ENCODE measurements at regions not wholly inside any gene's neighbourhood (a gene's known extent, or its start where the extent isn't known, plus 50 kb on each side); places are given as distances from the start of the nearest gene placed in this dataset.

DNA sequence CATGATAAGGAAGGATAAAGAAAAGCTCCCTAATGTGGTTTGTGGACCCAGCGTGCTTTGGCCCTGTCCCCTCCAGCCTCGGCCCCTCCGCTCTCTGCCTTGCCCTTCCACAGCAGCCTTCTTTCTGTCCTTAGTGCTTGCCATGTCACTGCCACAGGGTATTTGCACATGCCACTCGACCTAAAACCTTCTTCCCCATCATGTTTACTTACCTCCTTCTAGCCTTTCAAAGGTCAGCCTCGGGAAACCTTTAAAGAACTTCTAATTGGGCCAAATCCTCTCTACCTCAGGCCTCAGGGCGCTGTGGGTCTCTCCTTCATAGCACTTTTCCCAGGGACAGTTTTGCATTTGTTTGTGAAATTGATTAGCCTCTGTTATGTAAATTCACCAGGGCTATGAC lies 73.0 kb downstream of the SCN11A start:
- no peak for TF ChIP-seq POLR2AphosphoS5 (IDR thresholded peaks at IDR 0.05; ENCODE audit: insufficient read depth in 1 of 2, low read depth in 1 of 2)
- TF ChIP-seq, protein P1, sequence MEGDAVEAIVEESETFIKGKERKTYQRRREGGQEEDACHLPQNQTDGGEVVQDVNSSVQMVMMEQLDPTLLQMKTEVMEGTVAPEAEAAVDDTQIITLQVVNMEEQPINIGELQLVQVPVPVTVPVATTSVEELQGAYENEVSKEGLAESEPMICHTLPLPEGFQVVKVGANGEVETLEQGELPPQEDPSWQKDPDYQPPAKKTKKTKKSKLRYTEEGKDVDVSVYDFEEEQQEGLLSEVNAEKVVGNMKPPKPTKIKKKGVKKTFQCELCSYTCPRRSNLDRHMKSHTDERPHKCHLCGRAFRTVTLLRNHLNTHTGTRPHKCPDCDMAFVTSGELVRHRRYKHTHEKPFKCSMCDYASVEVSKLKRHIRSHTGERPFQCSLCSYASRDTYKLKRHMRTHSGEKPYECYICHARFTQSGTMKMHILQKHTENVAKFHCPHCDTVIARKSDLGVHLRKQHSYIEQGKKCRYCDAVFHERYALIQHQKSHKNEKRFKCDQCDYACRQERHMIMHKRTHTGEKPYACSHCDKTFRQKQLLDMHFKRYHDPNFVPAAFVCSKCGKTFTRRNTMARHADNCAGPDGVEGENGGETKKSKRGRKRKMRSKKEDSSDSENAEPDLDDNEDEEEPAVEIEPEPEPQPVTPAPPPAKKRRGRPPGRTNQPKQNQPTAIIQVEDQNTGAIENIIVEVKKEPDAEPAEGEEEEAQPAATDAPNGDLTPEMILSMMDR (IDR thresholded peaks at IDR 0.05): no peak
- H3K4me1 ChIP-seq: no peaks in the 10 kb centered on the region
- no peaks in the 10 kb centered on the region for H3K36me3 ChIP-seq
- intact Hi-C loops (cut with DNase I): no loop called here
- no peak overlapping the region for H3K4me3 ChIP-seq
- DNase-seq (ENCODE audit: extremely low spot score in 2 of 2): peak; percentile 22 to 31
- no peak overlapping the region for H3K27ac ChIP-seq
- H3K27me3 ChIP-seq: no peaks in the 10 kb centered on the region
- H3K9me3 ChIP-seq: no peaks in the 10 kb centered on the region

DNA sequence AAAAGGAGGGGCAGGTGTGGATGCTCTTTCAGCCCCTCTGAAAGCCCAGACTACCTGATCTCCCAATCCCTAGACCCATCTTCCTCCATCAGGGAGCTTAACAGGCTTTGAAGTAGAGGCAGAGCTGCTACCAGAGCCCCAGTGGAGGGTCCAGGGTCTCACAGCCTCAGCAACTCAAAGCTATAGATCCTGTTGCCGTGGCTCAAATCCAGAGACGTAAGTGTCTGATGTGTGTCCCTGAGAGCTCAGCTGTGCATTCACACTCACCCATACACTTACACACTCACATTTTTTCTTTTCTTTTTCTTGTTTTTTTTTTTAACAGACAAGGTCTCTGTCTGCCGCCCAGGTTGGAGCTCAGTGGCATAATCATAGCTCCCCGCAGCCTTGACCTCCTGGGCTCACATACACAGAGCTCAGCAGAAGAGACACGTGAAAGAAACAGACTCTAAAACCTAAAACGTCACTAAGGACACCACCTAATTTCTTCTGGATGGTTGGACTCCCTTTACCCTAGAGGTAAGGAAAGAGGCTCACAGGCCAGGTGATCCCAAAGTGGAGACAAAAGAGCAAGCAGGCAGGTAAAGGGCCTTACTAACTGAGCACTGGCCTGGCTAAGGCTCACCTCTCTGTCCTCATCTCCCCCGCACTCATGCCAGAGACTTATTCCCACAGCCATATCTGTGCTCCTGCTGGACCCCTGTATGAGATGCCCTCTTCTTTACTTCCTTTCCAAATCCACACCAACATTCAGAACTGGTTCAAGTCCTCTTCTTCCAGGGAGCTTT lies 80.7 kb downstream of the SCN11A start:
- no peaks in the 10 kb centered on the region for H3K27me3 ChIP-seq
- H3K4me1 ChIP-seq: peaks cover 8% of the 10 kb centered on the region
- no peaks in the 10 kb centered on the region for H3K36me3 ChIP-seq
- intact Hi-C loops (cut with DNase I): no loop called here
- no peak overlapping the region for H3K4me3 ChIP-seq
- no peak overlapping the region for H3K27ac ChIP-seq
- DNase-seq (ENCODE audit: extremely low spot score in 2 of 2): no peak
- no peaks in the 10 kb centered on the region for H3K9me3 ChIP-seq
- TF ChIP-seq, protein P1 (IDR thresholded peaks at IDR 0.05): no peak
- TF ChIP-seq POLR2A (IDR thresholded peaks at IDR 0.05): no peak
- TF ChIP-seq POLR2AphosphoS5 (IDR thresholded peaks at IDR 0.05; ENCODE audit: insufficient read depth in 1 of 2, low read depth in 1 of 2): no peak

DNA sequence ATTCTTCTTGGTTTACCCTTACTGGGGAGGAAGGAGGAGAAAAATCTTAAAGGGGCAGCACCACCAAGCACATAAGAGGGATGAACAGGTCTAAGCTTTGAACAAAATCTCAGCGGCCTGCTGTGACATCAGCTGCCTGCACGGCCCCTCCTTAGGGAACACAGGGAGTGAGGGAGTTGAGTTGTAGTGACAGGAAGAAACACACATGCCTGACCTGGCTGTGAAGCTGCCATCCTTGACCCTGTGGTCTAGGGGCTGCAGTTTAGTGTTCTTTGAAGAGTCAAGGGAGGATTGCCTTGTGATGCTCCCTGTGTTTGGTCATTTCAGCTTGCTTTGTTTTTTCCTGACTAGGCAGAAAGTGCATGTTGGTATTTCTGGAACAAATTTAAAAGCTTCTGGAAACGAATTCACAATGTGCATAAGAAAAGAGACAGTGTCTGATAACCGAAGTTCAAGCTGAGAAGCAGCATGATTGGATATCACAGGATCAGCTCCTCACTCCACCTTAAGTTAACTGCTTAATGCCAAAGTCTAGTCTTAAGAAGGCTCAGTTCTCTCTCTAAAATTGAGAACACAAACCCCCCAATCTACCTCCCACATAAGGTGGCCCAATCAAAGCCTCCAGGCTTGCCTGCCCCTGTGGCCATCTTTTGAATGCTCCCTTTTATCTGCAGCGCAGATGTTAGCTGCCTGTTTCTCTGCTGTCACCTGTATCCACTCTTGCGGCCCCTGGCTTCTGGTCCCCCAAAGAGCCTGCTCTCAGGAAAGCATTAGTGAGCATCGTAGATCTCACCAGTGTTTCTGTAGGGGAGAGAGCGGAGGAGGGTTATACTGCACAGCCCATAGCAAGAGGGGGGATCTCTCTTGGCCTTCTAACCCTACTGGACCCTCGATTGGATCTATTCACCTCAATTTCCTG lies 82.2 kb downstream of the SCN11A start:
- intact Hi-C loops (cut with DNase I): no loop called here
- no peaks in the 10 kb centered on the region for H3K27me3 ChIP-seq
- no peak overlapping the region for H3K27ac ChIP-seq
- H3K4me1 ChIP-seq: peaks cover 8% of the 10 kb centered on the region
- H3K36me3 ChIP-seq: no peaks in the 10 kb centered on the region
- TF ChIP-seq POLR2AphosphoS5 (IDR thresholded peaks at IDR 0.05; ENCODE audit: insufficient read depth in 1 of 2, low read depth in 1 of 2) (no peak), POLR2A (IDR thresholded peaks at IDR 0.05) (no peak)
- TF ChIP-seq, protein P1 (IDR thresholded peaks at IDR 0.05): no peak
- H3K9me3 ChIP-seq: no peaks in the 10 kb centered on the region
- peak; percentile 52 to 54 for DNase-seq (ENCODE audit: extremely low spot score in 2 of 2)
- no peak overlapping the region for H3K4me3 ChIP-seq

DNA sequence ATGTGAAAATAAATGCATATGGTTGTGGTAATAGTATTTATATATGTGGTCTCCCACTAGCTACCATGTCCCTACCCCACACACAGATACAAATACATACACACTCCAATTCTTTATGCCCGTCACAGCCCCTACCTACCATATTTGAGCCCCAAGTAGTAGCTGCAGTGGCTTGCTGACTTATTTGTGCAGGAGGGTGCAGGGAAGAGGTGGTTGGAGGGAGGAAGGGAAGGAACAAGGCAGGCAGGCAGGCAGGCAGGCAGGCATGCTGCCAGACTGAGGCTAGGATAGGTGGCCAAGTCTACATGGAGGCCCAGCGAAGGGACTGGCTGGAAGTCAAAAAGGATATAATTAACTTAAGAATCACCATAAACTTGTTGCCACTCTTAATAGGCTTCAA lies 82.9 kb downstream of the SCN11A start:
- H3K4me3 ChIP-seq: no peak overlapping the region
- no peaks in the 10 kb centered on the region for H3K36me3 ChIP-seq
- peaks cover 8% of the 10 kb centered on the region for H3K4me1 ChIP-seq
- no peak overlapping the region for H3K27ac ChIP-seq
- no peak for TF ChIP-seq POLR2A (IDR thresholded peaks at IDR 0.05)
- TF ChIP-seq POLR2AphosphoS5 (IDR thresholded peaks at IDR 0.05; ENCODE audit: insufficient read depth in 1 of 2, low read depth in 1 of 2): no peak
- TF ChIP-seq, protein P1 (IDR thresholded peaks at IDR 0.05): no peak
- intact Hi-C loops (cut with DNase I): no loop called here
- no peaks in the 10 kb centered on the region for H3K9me3 ChIP-seq
- no peaks in the 10 kb centered on the region for H3K27me3 ChIP-seq
- peak; percentile 70 to 79 for DNase-seq (ENCODE audit: extremely low spot score in 2 of 2)

Measured in vagina (tissue), 2 donors.